Stimulated activated CD4-positive, alpha-beta T cell treated with anti-CD3 and anti-CD28 coated beads, Interleukin-15, amount 100 ng/mL, for 48 hours (primary cell): ENCODE measurements at regions not wholly inside any gene's neighbourhood (a gene's known extent, or its start where the extent isn't known, plus 50 kb on each side); places are given as distances from the start of the nearest gene placed in this dataset.

Experiments used
- DNase-seq, 2 donors: peaks; one replicate each; pipeline ENCODE4 v3.0.0-alpha.2; 2020; ENCODE audit warnings: low read depth in 2 of 2

DNA sequence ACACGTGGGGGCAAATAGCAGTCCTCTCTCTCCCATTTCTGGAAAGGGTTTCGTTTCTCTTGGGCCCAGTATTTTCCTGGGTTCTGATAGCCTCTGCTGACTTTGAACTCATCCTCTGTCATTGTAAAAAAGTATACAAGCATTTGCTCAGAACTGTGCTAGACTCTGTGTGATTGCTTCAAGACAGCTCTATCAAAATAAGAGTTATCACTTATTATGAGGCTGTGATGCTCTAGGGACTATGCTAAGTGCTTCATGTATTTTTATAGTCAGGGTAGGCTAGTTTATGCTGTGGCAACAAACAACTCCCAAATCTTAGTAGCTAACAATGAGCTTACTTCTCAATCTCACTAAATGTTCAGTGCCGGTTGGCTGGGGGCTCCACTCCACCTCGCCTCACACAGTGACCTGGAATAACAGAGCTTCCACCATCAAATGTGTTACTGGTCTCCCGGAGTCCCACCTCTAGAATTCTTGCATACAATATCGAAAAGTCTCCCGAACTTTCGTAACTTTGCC lies 110.8 kb upstream of the CDC42EP3 start:
- DNase-seq: no peak

GRCh38 chr2:37782721-37783371 lies 111.4 kb upstream of the CDC42EP3 start:
- no peak for DNase-seq

- DNase-seq: no peak
Measured at GRCh38 chr2:37783545-37783944, 112.1 kb upstream of the CDC42EP3 start.

DNA sequence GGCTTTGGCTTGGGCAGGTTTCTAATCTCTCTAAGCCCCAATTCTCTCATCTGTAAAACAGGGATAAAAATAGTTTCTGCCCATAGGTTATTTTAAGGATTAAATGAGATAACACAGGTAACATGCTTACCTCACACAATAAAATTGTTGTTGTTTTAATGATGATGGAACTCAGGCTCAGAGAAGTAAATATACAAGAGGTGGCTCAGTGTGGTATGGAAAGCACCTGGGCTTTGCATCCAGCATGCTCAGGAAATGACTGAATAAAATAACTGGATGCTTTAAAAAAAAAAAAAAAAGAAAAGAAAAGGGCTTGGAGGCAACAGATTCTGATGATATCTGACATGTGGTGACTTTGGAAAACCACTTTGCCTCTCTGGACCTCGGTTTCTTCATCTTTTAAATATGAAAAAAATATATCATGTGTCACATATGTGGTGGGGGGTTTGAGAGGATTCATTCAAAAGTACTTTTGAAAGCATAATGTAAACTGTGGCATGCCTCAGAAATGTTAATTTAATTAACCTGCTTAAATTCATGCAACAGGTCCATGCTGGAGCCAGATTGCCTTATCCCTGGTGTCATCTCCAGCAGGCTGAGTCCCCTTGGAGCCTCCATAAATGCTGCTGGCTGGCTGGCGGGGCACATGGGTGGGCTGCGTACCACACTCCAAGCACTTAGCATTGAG lies 112.8 kb upstream of the CDC42EP3 start:
- DNase-seq: no peak

DNA sequence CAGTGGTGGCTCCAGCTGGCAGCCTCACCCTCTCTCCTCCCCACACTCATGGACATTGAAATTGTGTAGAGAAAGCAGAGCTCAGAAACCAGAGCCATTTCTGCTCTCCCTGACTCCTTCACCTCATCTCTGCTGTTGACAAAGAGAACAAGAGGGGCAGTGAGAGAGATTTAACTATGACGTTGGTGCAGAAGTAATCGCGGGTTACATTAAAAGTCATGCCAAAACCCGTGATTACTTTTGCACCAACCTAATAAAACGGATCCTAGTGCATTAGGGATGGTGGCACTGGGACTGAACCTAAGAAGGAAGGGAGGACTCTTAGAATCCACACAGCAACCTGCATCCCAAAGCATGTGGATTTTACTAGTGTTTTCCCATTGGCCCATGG lies 113.3 kb upstream of the CDC42EP3 start:
- DNase-seq: no peak

DNA sequence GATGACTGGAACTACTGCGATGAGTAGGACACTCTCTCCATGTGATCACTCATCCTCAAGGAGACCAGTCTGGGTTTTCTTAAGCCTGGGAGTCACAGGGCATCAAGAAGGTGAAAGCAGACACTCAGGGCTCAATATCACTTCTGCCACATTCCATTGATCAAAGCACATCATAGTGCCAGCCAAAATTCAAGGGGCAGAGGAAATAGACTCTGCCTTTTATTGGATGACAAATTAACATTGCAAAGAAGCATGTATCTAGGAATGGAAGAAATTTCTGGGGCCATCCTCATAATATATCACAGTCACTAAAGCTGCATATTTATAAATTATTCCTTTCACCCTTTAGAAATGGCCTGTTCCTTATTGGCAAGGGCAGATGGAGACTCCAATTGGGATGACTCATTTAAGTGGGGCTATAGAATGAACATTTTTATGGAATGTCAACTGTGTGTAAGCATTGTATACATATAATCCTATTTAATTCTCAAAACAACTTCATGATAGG lies 114.8 kb upstream of the CDC42EP3 start:
- no peak for DNase-seq

DNA sequence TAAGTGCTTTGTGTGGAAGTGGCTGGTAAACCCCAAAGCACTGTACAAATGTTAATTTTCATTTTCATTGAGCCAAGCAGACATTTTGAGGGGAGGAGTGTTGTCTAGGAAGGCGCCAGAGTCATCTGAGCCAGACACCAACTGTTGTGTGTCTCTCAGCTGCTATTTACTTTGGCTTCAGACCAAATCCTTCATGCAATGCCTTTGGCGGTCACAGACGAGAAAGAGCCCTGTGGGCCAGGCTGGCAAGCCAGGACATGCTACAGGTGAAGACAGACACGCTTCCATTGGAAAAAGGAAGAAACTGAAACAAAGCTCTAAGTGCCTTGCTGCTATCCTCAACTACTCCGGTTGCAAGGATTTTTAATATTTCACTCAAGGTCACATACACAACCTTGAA lies 115.4 kb upstream of the CDC42EP3 start:
- no peak for DNase-seq

DNA sequence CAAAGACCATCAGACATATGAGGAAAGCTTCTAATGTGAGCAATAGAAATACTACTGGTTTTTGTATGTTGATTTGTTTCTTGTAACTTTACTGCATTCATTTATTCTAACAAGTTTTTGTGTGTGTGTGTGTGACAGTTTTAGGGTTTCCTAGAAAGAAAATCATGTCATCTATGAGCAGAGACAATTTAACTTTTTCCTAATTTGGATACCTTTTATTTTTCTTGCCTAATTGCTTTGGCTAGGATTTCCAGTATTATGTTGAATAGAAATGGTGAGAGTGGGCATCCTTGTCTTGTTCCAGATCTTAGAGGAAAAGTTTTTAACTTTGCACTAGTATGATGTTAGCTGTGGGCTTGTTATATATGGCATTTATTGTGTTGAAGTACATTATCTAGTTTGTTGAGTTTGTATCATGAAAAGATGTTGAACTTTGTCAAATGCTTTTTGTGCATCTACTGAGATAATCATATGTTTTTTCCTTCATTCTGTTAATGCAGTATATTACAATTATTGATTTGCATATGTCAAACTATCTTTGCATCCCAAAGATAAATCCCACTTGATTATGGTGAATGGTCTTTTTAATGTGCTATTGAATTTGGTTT lies 117.3 kb upstream of the CDC42EP3 start:
- DNase-seq: no peak

DNA sequence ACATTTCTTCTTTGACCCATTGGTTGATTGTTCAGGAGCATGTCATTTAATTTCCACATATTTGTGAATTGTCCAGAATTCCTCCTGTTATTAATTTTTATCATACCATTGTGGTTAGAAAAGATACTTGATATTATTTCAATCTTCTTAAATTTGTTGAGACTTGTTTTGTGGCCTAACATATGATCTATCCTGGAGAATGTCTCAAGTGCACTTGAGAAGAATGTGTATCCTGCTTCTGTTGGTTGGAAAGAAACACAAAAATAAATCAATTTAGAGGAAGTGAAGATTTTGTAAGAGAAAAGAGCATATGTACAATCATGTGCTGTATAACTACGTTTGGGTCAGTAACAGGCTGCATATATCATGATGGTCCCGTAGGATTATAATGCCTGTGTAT lies 118.6 kb upstream of the CDC42EP3 start:
- DNase-seq: no peak

DNA sequence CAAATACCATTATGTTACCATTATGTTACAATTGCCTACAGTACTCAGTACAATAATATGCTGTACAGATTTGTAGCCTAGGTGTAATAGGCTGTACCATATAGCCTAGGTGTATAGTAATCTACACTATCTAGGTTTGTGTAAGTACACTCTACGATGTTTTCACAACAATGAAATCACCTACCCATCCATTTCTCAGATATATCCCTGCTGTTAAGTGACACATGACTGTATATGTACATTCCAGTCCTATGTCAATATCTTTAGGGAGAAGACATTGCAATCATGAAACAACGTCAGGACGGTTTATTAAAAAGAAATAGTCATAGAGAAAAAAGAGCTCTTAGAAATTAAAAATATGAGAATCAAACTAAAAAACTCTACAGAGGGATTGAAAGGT lies 119.0 kb upstream of the CDC42EP3 start:
- DNase-seq: no peak

GRCh38 chr2:37792366-37792765 lies 120.9 kb upstream of the CDC42EP3 start:
- no peak for DNase-seq

- DNase-seq: no peak
Measured at GRCh38 chr2:37793004-37793403, 121.6 kb upstream of the CDC42EP3 start.

DNA sequence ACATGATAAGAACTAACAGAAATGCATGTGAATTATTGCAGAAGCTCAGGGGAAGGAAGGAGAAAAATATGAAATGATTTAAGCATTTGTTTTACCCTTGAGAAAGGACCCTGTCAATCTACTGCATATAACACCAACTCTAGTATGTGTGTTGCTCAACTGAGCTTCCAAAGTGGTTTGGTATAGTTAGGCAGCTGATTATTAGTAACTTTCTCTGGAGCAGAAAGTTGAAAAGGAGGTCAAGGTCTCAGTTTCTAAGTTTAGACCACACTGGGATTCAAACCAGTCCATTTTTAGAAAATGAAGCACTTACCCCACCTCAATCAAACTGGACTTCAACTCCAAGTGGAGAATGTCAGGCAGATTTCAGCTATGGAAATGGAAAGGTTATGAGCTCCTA lies 123.3 kb upstream of the CDC42EP3 start:
- DNase-seq: no peak

GRCh38 chr2:37795456-37795855 lies 124.0 kb upstream of the CDC42EP3 start:
- no peak for DNase-seq

GRCh38 chr2:37795938-37796337 lies 124.5 kb upstream of the CDC42EP3 start:
- DNase-seq: no peak

DNA sequence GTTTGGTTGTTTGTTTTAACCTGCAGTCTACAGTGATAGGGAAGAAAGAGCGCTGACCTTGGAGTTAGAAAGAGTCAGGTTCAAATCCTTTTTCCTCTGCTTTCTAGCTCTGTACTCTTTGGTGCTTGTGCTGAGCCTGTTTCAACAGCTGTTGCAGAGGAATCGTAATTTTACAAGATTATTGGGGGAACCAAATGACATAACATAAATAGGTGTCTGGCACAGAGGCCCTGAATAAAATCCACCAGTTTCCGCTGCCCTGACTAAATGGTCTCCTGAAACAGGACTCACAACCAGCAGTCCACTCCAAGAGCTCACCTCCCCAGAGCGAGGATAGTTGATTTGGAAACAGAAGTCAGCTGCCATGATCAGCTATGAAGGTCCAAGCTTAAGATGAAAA lies 125.0 kb upstream of the CDC42EP3 start:
- DNase-seq: no peak

- peak in 1 of 2 donors; percentile 7 for DNase-seq
Measured at GRCh38 chr2:37797081-37797480, 125.6 kb upstream of the CDC42EP3 start.

- no peak for DNase-seq
Measured at GRCh38 chr2:37798315-37799005, 126.6 kb upstream of the RMDN2 start.

DNA sequence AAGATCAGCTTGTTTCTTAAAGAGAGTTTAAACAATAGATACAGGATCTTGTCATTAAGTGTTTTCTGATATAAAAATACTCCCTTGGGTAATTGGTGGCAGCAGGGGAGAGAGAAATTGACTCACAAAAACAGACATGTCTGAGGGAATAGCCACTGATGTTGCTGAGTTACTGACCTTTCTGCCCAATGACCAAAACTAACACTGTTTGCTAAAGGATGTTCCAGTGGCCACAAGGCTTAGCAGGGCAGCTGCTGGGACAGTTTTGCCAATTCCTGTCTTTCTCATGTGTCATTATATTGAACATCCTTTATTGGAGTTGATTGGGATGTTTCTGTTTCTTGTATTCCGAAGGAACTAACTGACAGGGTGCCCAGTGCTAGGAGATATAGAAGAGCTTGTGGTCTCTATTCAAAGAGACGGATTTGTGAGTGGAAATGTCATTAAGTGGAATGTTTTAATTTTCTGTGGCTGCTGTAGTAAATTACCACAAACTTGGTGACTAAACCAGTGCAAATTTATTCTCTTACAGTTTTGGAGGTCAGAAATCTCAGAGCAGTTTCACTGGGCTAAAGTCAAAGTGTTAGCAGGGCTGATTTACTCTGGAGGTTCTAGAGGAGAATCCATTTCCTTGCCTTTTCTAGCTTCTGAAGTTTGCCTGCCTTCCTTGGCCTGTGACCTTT lies 124.8 kb upstream of the RMDN2 start:
- DNase-seq: no peak

DNA sequence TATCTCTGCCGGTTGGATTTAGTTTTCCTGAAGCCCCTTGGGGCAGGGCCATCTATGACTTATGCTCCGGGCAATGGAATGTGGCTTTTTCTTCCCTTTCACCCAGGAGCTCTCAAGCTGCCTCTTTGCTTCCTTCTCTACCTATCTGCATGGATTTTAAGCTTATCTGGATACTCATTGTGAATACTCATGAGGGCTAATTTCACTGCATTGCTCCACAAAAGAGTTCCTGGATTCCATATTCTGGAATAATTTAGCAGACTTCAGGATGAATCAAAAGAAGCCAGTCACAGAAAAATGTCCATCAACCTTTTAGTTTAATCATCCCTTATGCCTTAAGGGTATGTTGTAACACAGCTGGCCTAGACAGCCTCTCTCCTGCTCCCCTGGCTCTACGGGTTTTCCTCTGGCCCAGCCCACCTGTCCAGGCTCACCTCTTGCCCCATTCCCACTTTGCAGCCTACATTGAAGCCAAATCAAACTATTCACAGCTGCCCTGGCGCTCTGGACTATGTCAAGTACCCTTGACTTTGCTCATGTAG lies 122.8 kb upstream of the RMDN2 start:
- DNase-seq: no peak

- no peak for DNase-seq
Measured at GRCh38 chr2:37802899-37803379, 122.1 kb upstream of the RMDN2 start.
